ENCODE measurements at regions not wholly inside any gene's neighbourhood (a gene's known extent, or its start where the extent isn't known, plus 50 kb on each side); places are given as distances from the start of the nearest gene placed in this dataset.
"Not testable (repeated sequence)": the region's sequence is repeated elsewhere in the genome, so short reads cannot be mapped to it uniquely, and the experiment has no call there.

- WGBS (ENCODE audit: insufficient coverage, low lambda C conversion rate): no CpG with 5 or more reads among the region's 3 CpGs
- no peaks in the 10 kb centered on the region for H3K9me3 ChIP-seq (ENCODE audit: control insufficient read depth, low read depth, low read length)
These were observed 86.4 kb upstream of the GRK3 start for GRCh38 chr22:25478111-25478510.

GRCh38 chr22:25478528-25478927, 85.9 kb upstream of the GRK3 start:
- Histone ChIP-seq H3K4me1 (ENCODE audit: control insufficient read depth, insufficient read depth, low read length) (no peaks in the 10 kb centered on the region), H3K9me3 (ENCODE audit: control insufficient read depth, low read depth, low read length) (no peaks in the 10 kb centered on the region), H3K4me3 (ENCODE audit: low read length) (no peak overlapping the region), H3K27ac (ENCODE audit: low read length) (no peak overlapping the region), H3K27me3 (ENCODE audit: control insufficient read depth, insufficient read depth, low read length) (no peaks in the 10 kb centered on the region), H3K36me3 (ENCODE audit: control insufficient read depth, insufficient read depth, low read length) (no peaks in the 10 kb centered on the region)
- DNase-seq: no peak
- no CpG with 5 or more reads among the region's 2 CpGs for WGBS (ENCODE audit: insufficient coverage, low lambda C conversion rate)

More at GRCh38 chr22:25478111-25478510, 86.4 kb upstream of the GRK3 start:
- DNase-seq: no peak
- no peak overlapping the region for H3K27ac ChIP-seq (ENCODE audit: low read length)
- H3K36me3 ChIP-seq (ENCODE audit: control insufficient read depth, insufficient read depth, low read length): no peaks in the 10 kb centered on the region
- H3K27me3 ChIP-seq (ENCODE audit: control insufficient read depth, insufficient read depth, low read length): no peaks in the 10 kb centered on the region
- H3K4me3 ChIP-seq (ENCODE audit: low read length): no peak overlapping the region
- H3K4me1 ChIP-seq (ENCODE audit: control insufficient read depth, insufficient read depth, low read length): no peaks in the 10 kb centered on the region

- not testable (repeated sequence) for H3K4me3 ChIP-seq (ENCODE audit: low read length); H3K27ac ChIP-seq (ENCODE audit: low read length); DNase-seq; H3K9me3 ChIP-seq (ENCODE audit: control insufficient read depth, low read depth, low read length); H3K36me3 ChIP-seq (ENCODE audit: control insufficient read depth, insufficient read depth, low read length); H3K27me3 ChIP-seq (ENCODE audit: control insufficient read depth, insufficient read depth, low read length)
- H3K4me1 ChIP-seq (ENCODE audit: control insufficient read depth, insufficient read depth, low read length): peaks cover 13% of the 10 kb centered on the region
- WGBS (ENCODE audit: insufficient coverage, low lambda C conversion rate): no CpG with 5 or more reads among the region's 5 CpGs
These were observed 83.6 kb upstream of the GRK3 start for GRCh38 chr22:25480868-25481267.

- 100% methylated on average over 1 of the region's 5 CpGs for WGBS (ENCODE audit: insufficient coverage, low lambda C conversion rate)
- H3K36me3 ChIP-seq (ENCODE audit: control insufficient read depth, insufficient read depth, low read length): no peaks in the 10 kb centered on the region
- no peak overlapping the region for H3K27ac ChIP-seq (ENCODE audit: low read length)
- peaks cover 21% of the 10 kb centered on the region for H3K4me1 ChIP-seq (ENCODE audit: control insufficient read depth, insufficient read depth, low read length)
- peaks cover 3% of the 10 kb centered on the region for H3K9me3 ChIP-seq (ENCODE audit: control insufficient read depth, low read depth, low read length)
- no peak for DNase-seq
- no peak overlapping the region for H3K4me3 ChIP-seq (ENCODE audit: low read length)
- H3K27me3 ChIP-seq (ENCODE audit: control insufficient read depth, insufficient read depth, low read length): no peaks in the 10 kb centered on the region
These were observed 82.2 kb upstream of the GRK3 start for GRCh38 chr22:25482091-25482760.

GRCh38 chr22:25482868-25483639, 81.4 kb upstream of the GRK3 start:
- 100% methylated on average over 1 of the region's 3 CpGs for WGBS (ENCODE audit: insufficient coverage, low lambda C conversion rate)
- Histone ChIP-seq H3K27ac (ENCODE audit: low read length) (no peak overlapping the region), H3K4me1 (ENCODE audit: control insufficient read depth, insufficient read depth, low read length) (peaks cover 21% of the 10 kb centered on the region), H3K9me3 (ENCODE audit: control insufficient read depth, low read depth, low read length) (peaks cover 6% of the 10 kb centered on the region), H3K36me3 (ENCODE audit: control insufficient read depth, insufficient read depth, low read length) (no peaks in the 10 kb centered on the region), H3K27me3 (ENCODE audit: control insufficient read depth, insufficient read depth, low read length) (no peaks in the 10 kb centered on the region), H3K4me3 (ENCODE audit: low read length) (no peak overlapping the region)
- no peak for DNase-seq

- Histone ChIP-seq H3K4me3 (ENCODE audit: low read length) (no peak overlapping the region), H3K27ac (ENCODE audit: low read length) (peak overlapping the region; percentile 82), H3K9me3 (ENCODE audit: control insufficient read depth, low read depth, low read length) (peaks cover 6% of the 10 kb centered on the region), H3K4me1 (ENCODE audit: control insufficient read depth, insufficient read depth, low read length) (peaks cover 21% of the 10 kb centered on the region), H3K36me3 (ENCODE audit: control insufficient read depth, insufficient read depth, low read length) (no peaks in the 10 kb centered on the region), H3K27me3 (ENCODE audit: control insufficient read depth, insufficient read depth, low read length) (no peaks in the 10 kb centered on the region)
- WGBS (ENCODE audit: insufficient coverage, low lambda C conversion rate): no CpG with 5 or more reads among the region's 1 CpG
- no peak for DNase-seq
These were observed 80.5 kb upstream of the GRK3 start for GRCh38 chr22:25483931-25484330.

- H3K4me3 ChIP-seq (ENCODE audit: low read length): no peak overlapping the region
- peak; percentile 76 to 85 for DNase-seq
- H3K4me1 ChIP-seq (ENCODE audit: control insufficient read depth, insufficient read depth, low read length): peaks cover 21% of the 10 kb centered on the region
- peak overlapping the region; percentile 82 for H3K27ac ChIP-seq (ENCODE audit: low read length)
- WGBS (ENCODE audit: insufficient coverage, low lambda C conversion rate): no CpG with 5 or more reads among the region's 3 CpGs
- no peaks in the 10 kb centered on the region for H3K36me3 ChIP-seq (ENCODE audit: control insufficient read depth, insufficient read depth, low read length)
- H3K9me3 ChIP-seq (ENCODE audit: control insufficient read depth, low read depth, low read length): peaks cover 6% of the 10 kb centered on the region
- H3K27me3 ChIP-seq (ENCODE audit: control insufficient read depth, insufficient read depth, low read length): no peaks in the 10 kb centered on the region
These were observed 79.8 kb upstream of the GRK3 start for GRCh38 chr22:25484521-25485315.

- WGBS (ENCODE audit: insufficient coverage, low lambda C conversion rate): no CpG with 5 or more reads among the region's 7 CpGs
- H3K4me1 ChIP-seq (ENCODE audit: control insufficient read depth, insufficient read depth, low read length): peaks cover 21% of the 10 kb centered on the region
- no peaks in the 10 kb centered on the region for H3K27me3 ChIP-seq (ENCODE audit: control insufficient read depth, insufficient read depth, low read length)
- peaks cover 6% of the 10 kb centered on the region for H3K9me3 ChIP-seq (ENCODE audit: control insufficient read depth, low read depth, low read length)
- H3K27ac ChIP-seq (ENCODE audit: low read length): peak overlapping the region; percentile 82
- peak; percentile 52 to 80 for DNase-seq
- no peak overlapping the region for H3K4me3 ChIP-seq (ENCODE audit: low read length)
- no peaks in the 10 kb centered on the region for H3K36me3 ChIP-seq (ENCODE audit: control insufficient read depth, insufficient read depth, low read length)
These were observed 78.6 kb upstream of the GRK3 start for GRCh38 chr22:25485626-25486545.

- H3K36me3 ChIP-seq (ENCODE audit: control insufficient read depth, insufficient read depth, low read length): no peaks in the 10 kb centered on the region
- peaks cover 21% of the 10 kb centered on the region for H3K4me1 ChIP-seq (ENCODE audit: control insufficient read depth, insufficient read depth, low read length)
- H3K4me3 ChIP-seq (ENCODE audit: low read length): no peak overlapping the region
- H3K27me3 ChIP-seq (ENCODE audit: control insufficient read depth, insufficient read depth, low read length): no peaks in the 10 kb centered on the region
- 97% methylated on average over 5 of the region's 6 CpGs for WGBS (ENCODE audit: insufficient coverage, low lambda C conversion rate)
- DNase-seq: no peak
- no peak overlapping the region for H3K27ac ChIP-seq (ENCODE audit: low read length)
- peaks cover 6% of the 10 kb centered on the region for H3K9me3 ChIP-seq (ENCODE audit: control insufficient read depth, low read depth, low read length)
These were observed 77.0 kb upstream of the GRK3 start for GRCh38 chr22:25487508-25487907.

Data from large intestine (tissue), 3 donors.